ENCODE measurements at regions not wholly inside any gene's neighbourhood (a gene's known extent, or its start where the extent isn't known, plus 50 kb on each side); places are given as distances from the start of the nearest gene placed in this dataset.

- Histone ChIP-seq H4K20me1 (ENCODE audit: insufficient read depth) (no peaks in the 10 kb centered on the region), H3K9me2 (no peaks in the 10 kb centered on the region), H3F3A (replicated peaks; ENCODE audit: insufficient read depth) (peaks cover 10% of the 10 kb centered on the region), H3K4me2 (peak overlapping the region; percentile 72), H2AFZ (ENCODE audit: low read depth) (peak overlapping the region; percentile 87), H3K79me2 (ENCODE audit: insufficient read depth) (no peaks in the 10 kb centered on the region), H3K4me1 (ENCODE audit: control insufficient read depth in 1 of 2, insufficient read depth in 2 of 2, low read depth in 1 of 2, low read length in 1 of 2) (peaks cover 2 to 10% of the 10 kb centered on the region in 2 experiments; a peak in 3 of 4 replicates), H3K36me3 (replicated peaks in 1 of 2; ENCODE audit: control insufficient read depth in 1 of 2, insufficient read depth in 2 of 2, low read length in 1 of 2) (no peaks in the 10 kb centered on the region), H3K9me3 (no peaks in the 10 kb centered on the region), H3K27ac (ENCODE audit: low read depth in 2 of 2, low read length in 1 of 2) (peak overlapping the region; percentile 71 to 95; a peak in 3 of 4 replicates), H3K27me3 (ENCODE audit: insufficient read depth) (no peaks in the 10 kb centered on the region), H3K9ac (peak overlapping the region; percentile 47; the same call in 1 of the 2 replicates), H3K4me3 (ENCODE audit: low read depth in 2 of 2, low read length in 1 of 2) (peak overlapping the region in 1 of 2 experiments; percentile 30; a peak in 1 of 4 replicates)
- ChIA-PET POLR2A (no interaction called here), CTCF (interaction anchor here (0.9 kb wide), 1 partner anchor 71 kb away, joined by 3 read pairs; no protein-coding TSS in a partner anchor)
- 26% methylated on average over 9 of the region's 11 CpGs for WGBS (ENCODE audit: low lambda C conversion rate)
- DNase-seq = no peak
- peak; percentile 92; the same call in 1 of the 2 replicates for TF ChIP-seq RXRA (IDR thresholded peaks at IDR 0.05; ENCODE audit: borderline replicate concordance, low read depth)
- TF ChIP-seq TCF12 (IDR thresholded peaks at IDR 0.05) = peak; percentile 98
- no peak for TF ChIP-seq RAD21 (IDR thresholded peaks at IDR 0.05; ENCODE audit: low read length)
- TF ChIP-seq MAX (IDR thresholded peaks at IDR 0.05; ENCODE audit: low read depth) = peak; percentile 24
- TF ChIP-seq GABPA (IDR thresholded peaks at IDR 0.05; ENCODE audit: low read depth) = peak; percentile 7; the same call in 1 of the 2 replicates
- no peak for TF ChIP-seq ZBTB33 (IDR thresholded peaks at IDR 0.05; ENCODE audit: borderline replicate concordance, low read depth)
- peak; percentile 65; the same call in 1 of the 2 replicates for TF ChIP-seq NFIC (IDR thresholded peaks at IDR 0.05; ENCODE audit: borderline replicate concordance)
- TF ChIP-seq IRF3 (IDR thresholded peaks at IDR 0.05; ENCODE audit: low read depth, low read length) = no peak
- peak; percentile 13; the same call in 1 of the 2 replicates for TF ChIP-seq TEAD4 (IDR thresholded peaks at IDR 0.05; ENCODE audit: borderline replicate concordance, insufficient read depth)
- TF ChIP-seq PBX3 (IDR thresholded peaks at IDR 0.05) = peak; percentile 95
- TF ChIP-seq MXI1 (IDR thresholded peaks at IDR 0.05; ENCODE audit: low read depth, low read length) = no peak
- no peak for TF ChIP-seq MEF2A (IDR thresholded peaks at IDR 0.05; ENCODE audit: borderline replicate concordance, low read depth)
- TF ChIP-seq YY1 (IDR thresholded peaks at IDR 0.05; ENCODE audit: low read depth) = 0 out of 2 replicates have a peak, but pooled peaks have one; percentile 13
- TF ChIP-seq EP300 (IDR thresholded peaks at IDR 0.05; ENCODE audit: borderline replicate concordance in 1 of 2, low read depth in 1 of 2, low read length in 1 of 2) = peak; percentile 77 to 79
- no peak for TF ChIP-seq CTCF (IDR thresholded peaks at IDR 0.05)
- peak; percentile 89 for TF ChIP-seq FOSL2 (IDR thresholded peaks at IDR 0.05; ENCODE audit: borderline replicate concordance, low read depth)
- no peak for TF ChIP-seq RCOR1 (IDR thresholded peaks at IDR 0.05; ENCODE audit: low read length)
- TF ChIP-seq USF1 (IDR thresholded peaks at IDR 0.05; ENCODE audit: borderline replicate concordance, low read depth) = no peak
- peak; percentile 52; the same call in 1 of the 2 replicates for TF ChIP-seq POLR2AphosphoS5 (IDR thresholded peaks at IDR 0.05; ENCODE audit: low read depth, low read length)
- no peak for TF ChIP-seq ELF1 (IDR thresholded peaks at IDR 0.05)
- TF ChIP-seq FOXJ3 (CRISPR knock-in tag; IDR thresholded peaks at IDR 0.05) = no peak
- TF ChIP-seq USF2 (IDR thresholded peaks at IDR 0.05; ENCODE audit: borderline replicate concordance, low read depth, low read length) = no peak
- TF ChIP-seq EZH2phosphoT487 (IDR thresholded peaks at IDR 0.05; ENCODE audit: borderline replicate concordance, low read depth) = no peak
- peak; percentile 94 for TF ChIP-seq JUND (IDR thresholded peaks at IDR 0.05)
Observed at GRCh38 chr2:238644095-238645081, 203.5 kb upstream of the TWIST2 start.

Measured in SK-N-SH (cell line).